ENCODE measurements at regions not wholly inside any gene's neighbourhood (a gene's known extent, or its start where the extent isn't known, plus 50 kb on each side); places are given as distances from the start of the nearest gene placed in this dataset.
"Not testable (repeated sequence)": the region's sequence is repeated elsewhere in the genome, so short reads cannot be mapped to it uniquely, and the experiment has no call there.

GRCh38 chr9:67711931-67712330 is 146.8 kb upstream of the ANKRD20A1 start:
- TF ChIP-seq SP1 (IDR thresholded peaks at IDR 0.05); RAD21 (IDR thresholded peaks at IDR 0.05); CTCF (IDR thresholded peaks at IDR 0.05; ENCODE audit: low read depth, low read length, missing input control); HNF4A (conservative IDR thresholded peaks at IDR 0.05); YY1 (IDR thresholded peaks at IDR 0.05); REST (IDR thresholded peaks at IDR 0.05); HNF4G (IDR thresholded peaks at IDR 0.05); TAF1 (conservative IDR thresholded peaks at IDR 0.05): not testable (repeated sequence)

Data from liver (tissue), 3 donors.